Smooth muscle cell (in vitro differentiated cells): ENCODE measurements at regions not wholly inside any gene's neighbourhood (a gene's known extent, or its start where the extent isn't known, plus 50 kb on each side); places are given as distances from the start of the nearest gene placed in this dataset.

Source experiments
- DNase-seq: peaks from one replicate; lab custom pipeline; 2025; ENCODE audit not compliant: unreplicated experiment; lab: John Stamatoyannopoulos, UW
- H2AFZ ChIP-seq: fragments of 200-600 bp; sonication (generic); 2 replicates; pipeline ENCODE4 v1.6.0; 2016; ENCODE audit warnings: antibody characterized with exemption, low read depth, mild to moderate bottlenecking
- H3F3A ChIP-seq: fragments of 200-600 bp; sonication (generic); 2 replicates; pipeline ENCODE4 v1.6.0; 2017; ENCODE audit warnings: antibody characterized with exemption, low read depth
- H3K27ac ChIP-seq: fragments of 200-600 bp; sonication (generic); 2 replicates; pipeline ENCODE4 v1.5.1; 2016; ENCODE audit warnings: low read depth, mild to moderate bottlenecking
- H3K27me3 ChIP-seq: fragments of 200-600 bp; sonication (generic); 2 replicates; pipeline ENCODE4 v1.6.1; 2016; ENCODE audit warnings: low read depth, mild to moderate bottlenecking
- H3K36me3 ChIP-seq: fragments of 200-600 bp; sonication (generic); 2 replicates; pipeline ENCODE4 v1.5.1; 2016; ENCODE audit warnings: low read depth
- H3K4me1 ChIP-seq: fragments of 200-600 bp; sonication (generic); 2 replicates; pipeline ENCODE4 v1.5.1; 2016; ENCODE audit warnings: low read depth
- H3K4me2 ChIP-seq: fragments of 200-600 bp; sonication (generic); 2 replicates; pipeline ENCODE4 v1.6.0; 2016; ENCODE audit warnings: mild to moderate bottlenecking
- H3K4me3 ChIP-seq: fragments of 200-600 bp; sonication (generic); 2 replicates; pipeline ENCODE4 v1.5.1; 2016; ENCODE audit warnings: mild to moderate bottlenecking
- H3K79me2 ChIP-seq: fragments of 200-600 bp; sonication (generic); 2 replicates; pipeline ENCODE4 v1.6.0; 2016; ENCODE audit warnings: low read depth, mild to moderate bottlenecking
- H3K9ac ChIP-seq: fragments of 200-600 bp; sonication (generic); 2 replicates; pipeline ENCODE4 v1.6.0; 2016; ENCODE audit warnings: low read depth
- H3K9me3 ChIP-seq: fragments of 200-600 bp; sonication (generic); replicated peaks from 2 replicates; pipeline ENCODE4 v1.5.1; 2016; ENCODE audit warnings: low read depth
- H4K20me1 ChIP-seq: fragments of 200-600 bp; sonication (generic); 2 replicates; pipeline ENCODE4 v1.6.0; 2016; ENCODE audit warnings: low read depth
- WGBS: methylation state at CpG from one replicate; pipeline ENCODE4 v1.1.7; 2016; ENCODE audit warnings: low lambda C conversion rate; 5-methylcytosine and 5-hydroxymethylcytosine counted together
- TF ChIP-seq, protein P1 (sequence below): fragments of 200-600 bp; sonication (generic); IDR thresholded peaks from 2 replicates; pipeline ENCODE4 v1.5.1; 2017; ENCODE audit warnings: borderline replicate concordance, mild to moderate bottlenecking, antibody characterized with exemption; ENCODE audit not compliant: insufficient read depth, poor library complexity, severe bottlenecking

DNA sequence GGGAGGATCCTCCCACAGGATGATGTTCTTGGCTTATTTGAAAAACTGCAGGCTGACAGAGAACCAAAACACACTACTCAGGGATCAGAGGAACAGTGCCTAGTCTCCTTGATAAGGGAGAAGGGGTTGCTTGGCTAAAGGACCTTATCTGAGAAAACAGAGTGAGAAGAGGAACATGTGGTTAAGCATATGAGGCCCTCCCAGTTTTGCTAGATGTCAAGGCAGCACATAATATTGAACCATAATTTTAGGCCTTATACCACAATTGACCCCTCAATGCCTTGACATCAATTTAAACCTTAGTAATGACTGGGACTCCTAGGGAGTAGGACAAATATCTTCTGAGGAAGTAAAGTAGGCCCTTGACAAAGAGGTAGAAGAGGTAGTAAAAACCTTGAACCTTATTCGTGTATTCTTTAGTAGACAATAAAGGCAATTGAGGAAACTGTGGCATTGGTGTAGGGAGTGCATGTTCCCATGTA is 79.3 kb downstream of the TEX13C start:
- no peak overlapping the region for H3K4me3 ChIP-seq
- H3K79me2 ChIP-seq: no peaks in the 10 kb centered on the region
- H3K9me3 ChIP-seq: no peaks in the 10 kb centered on the region
- no peak overlapping the region for H3K27ac ChIP-seq
- H3K4me2 ChIP-seq: no peak overlapping the region
- no peaks in the 10 kb centered on the region for H3K4me1 ChIP-seq
- TF ChIP-seq, protein P1, sequence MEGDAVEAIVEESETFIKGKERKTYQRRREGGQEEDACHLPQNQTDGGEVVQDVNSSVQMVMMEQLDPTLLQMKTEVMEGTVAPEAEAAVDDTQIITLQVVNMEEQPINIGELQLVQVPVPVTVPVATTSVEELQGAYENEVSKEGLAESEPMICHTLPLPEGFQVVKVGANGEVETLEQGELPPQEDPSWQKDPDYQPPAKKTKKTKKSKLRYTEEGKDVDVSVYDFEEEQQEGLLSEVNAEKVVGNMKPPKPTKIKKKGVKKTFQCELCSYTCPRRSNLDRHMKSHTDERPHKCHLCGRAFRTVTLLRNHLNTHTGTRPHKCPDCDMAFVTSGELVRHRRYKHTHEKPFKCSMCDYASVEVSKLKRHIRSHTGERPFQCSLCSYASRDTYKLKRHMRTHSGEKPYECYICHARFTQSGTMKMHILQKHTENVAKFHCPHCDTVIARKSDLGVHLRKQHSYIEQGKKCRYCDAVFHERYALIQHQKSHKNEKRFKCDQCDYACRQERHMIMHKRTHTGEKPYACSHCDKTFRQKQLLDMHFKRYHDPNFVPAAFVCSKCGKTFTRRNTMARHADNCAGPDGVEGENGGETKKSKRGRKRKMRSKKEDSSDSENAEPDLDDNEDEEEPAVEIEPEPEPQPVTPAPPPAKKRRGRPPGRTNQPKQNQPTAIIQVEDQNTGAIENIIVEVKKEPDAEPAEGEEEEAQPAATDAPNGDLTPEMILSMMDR: no peak
- no peak overlapping the region for H3K9ac ChIP-seq
- no peaks in the 10 kb centered on the region for H3K36me3 ChIP-seq
- DNase-seq: no peak
- no peaks in the 10 kb centered on the region for H3K27me3 ChIP-seq
- no peaks in the 10 kb centered on the region for H4K20me1 ChIP-seq
- WGBS: 92% methylated on average over 1 of the region's 1 CpG
- H2AFZ ChIP-seq: no peak overlapping the region
- no peaks in the 10 kb centered on the region for H3F3A ChIP-seq

DNA sequence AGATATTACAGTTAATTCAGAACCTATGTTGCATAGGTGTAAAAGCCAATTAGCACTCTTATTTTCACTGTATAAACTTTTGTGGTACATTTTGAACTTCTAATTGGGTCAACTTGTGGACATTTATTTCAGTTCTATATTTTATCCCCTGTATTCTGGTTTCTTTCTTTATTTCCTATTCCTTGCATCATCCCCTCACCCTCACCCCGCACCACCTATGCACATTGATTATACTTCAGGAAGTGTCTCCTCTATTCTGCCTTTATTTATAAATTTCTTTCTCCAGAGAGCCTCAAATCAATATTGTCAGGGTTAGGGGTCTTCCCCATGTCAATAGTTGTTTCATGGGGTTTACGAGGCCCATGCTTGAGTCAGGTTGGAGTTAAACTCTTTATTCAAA is 83.1 kb downstream of the TEX13C start:
- DNase-seq: no peak
- H2AFZ ChIP-seq: no peak overlapping the region
- no peaks in the 10 kb centered on the region for H3F3A ChIP-seq
- TF ChIP-seq, protein P1: no peak
- H3K79me2 ChIP-seq: no peaks in the 10 kb centered on the region
- no peak overlapping the region for H3K9ac ChIP-seq
- no peaks in the 10 kb centered on the region for H3K9me3 ChIP-seq
- no peaks in the 10 kb centered on the region for H3K36me3 ChIP-seq
- H3K4me2 ChIP-seq: no peak overlapping the region
- H3K4me1 ChIP-seq: no peaks in the 10 kb centered on the region
- H3K27me3 ChIP-seq: no peaks in the 10 kb centered on the region
- 78% methylated on average over 2 of the region's 2 CpGs for WGBS
- H4K20me1 ChIP-seq: no peaks in the 10 kb centered on the region
- H3K27ac ChIP-seq: no peak overlapping the region
- H3K4me3 ChIP-seq: no peak overlapping the region

- Histone ChIP-seq H3K9ac (no peak overlapping the region), H3K4me3 (no peak overlapping the region), H4K20me1 (no peaks in the 10 kb centered on the region), H2AFZ (no peak overlapping the region), H3K79me2 (no peaks in the 10 kb centered on the region), H3F3A (no peaks in the 10 kb centered on the region), H3K36me3 (no peaks in the 10 kb centered on the region), H3K4me1 (no peaks in the 10 kb centered on the region), H3K4me2 (no peak overlapping the region), H3K9me3 (no peaks in the 10 kb centered on the region), H3K27me3 (no peaks in the 10 kb centered on the region), H3K27ac (no peak overlapping the region)
- TF ChIP-seq, protein P1: no peak
- no peak for DNase-seq
- WGBS: 39% methylated on average over 1 of the region's 1 CpG
Measured at GRCh38 chrX:125404667-125405160, 85.0 kb downstream of the TEX13C start.

- no peaks in the 10 kb centered on the region for H3K36me3 ChIP-seq
- no peaks in the 10 kb centered on the region for H3F3A ChIP-seq
- DNase-seq: no peak
- no peak overlapping the region for H3K9ac ChIP-seq
- TF ChIP-seq, protein P1: no peak
- H3K4me1 ChIP-seq: no peaks in the 10 kb centered on the region
- no peak overlapping the region for H3K27ac ChIP-seq
- H3K79me2 ChIP-seq: no peaks in the 10 kb centered on the region
- H3K9me3 ChIP-seq: no peaks in the 10 kb centered on the region
- H2AFZ ChIP-seq: no peak overlapping the region
- H3K4me2 ChIP-seq: no peak overlapping the region
- H3K27me3 ChIP-seq: no peaks in the 10 kb centered on the region
- no peaks in the 10 kb centered on the region for H4K20me1 ChIP-seq
- WGBS: 70% methylated on average over 2 of the region's 2 CpGs
- no peak overlapping the region for H3K4me3 ChIP-seq
Measured at GRCh38 chrX:125405339-125405738, 85.7 kb downstream of the TEX13C start.
